GM21737 (cell line): ENCODE measurements at regions not wholly inside any gene's neighbourhood (a gene's known extent, or its start where the extent isn't known, plus 50 kb on each side); places are given as distances from the start of the nearest gene placed in this dataset.

Experiments
- ATAC-seq: cut with Tn5 transposase; IDR thresholded peaks from one replicate; pipeline ENCODE4 v1.9.1; 2021; ENCODE audit warnings: mild to moderate bottlenecking, moderate library complexity; ENCODE audit not compliant: unreplicated experiment

DNA sequence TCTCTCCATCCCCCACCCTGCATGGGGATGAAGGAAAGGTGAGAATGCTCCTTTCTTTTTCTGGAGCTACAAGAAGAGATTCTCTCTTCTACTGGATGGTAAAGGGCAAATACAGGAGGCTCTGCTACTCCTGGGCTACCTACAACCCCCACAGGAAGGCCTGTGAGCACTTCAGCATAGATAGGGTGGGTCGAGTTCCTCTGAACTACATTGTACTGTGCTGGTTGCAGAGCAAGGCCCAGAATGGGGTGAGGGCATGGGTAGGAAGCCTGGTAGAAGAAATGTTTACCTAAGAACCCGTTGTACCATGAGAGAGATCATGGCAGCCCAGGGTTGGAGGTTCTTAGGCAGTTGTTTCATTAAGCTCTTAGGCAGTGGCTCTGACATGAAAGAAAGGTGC, 510.4 kb downstream of the MID1IP1 start:
- ATAC-seq = no peak

DNA sequence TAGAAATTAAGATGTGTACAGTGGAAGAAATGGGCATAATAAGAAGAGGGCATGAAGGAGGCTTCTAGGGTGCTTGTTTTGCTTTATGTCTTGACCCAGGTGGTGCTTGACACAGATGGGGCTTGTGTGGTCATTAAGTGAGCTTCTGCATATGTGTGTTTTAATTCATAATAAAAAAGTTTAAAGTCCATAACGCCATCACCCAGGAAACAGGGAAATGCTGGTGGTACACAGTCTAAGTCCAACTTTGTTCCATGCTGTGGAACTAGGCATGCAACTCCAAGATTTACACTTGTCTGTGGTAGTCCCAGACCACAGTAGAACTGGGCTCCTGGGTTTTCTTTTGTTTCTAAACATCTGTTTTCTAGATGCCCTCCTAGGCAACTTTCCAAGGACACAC, 511.9 kb downstream of the MID1IP1 start:
- ATAC-seq = no peak

DNA sequence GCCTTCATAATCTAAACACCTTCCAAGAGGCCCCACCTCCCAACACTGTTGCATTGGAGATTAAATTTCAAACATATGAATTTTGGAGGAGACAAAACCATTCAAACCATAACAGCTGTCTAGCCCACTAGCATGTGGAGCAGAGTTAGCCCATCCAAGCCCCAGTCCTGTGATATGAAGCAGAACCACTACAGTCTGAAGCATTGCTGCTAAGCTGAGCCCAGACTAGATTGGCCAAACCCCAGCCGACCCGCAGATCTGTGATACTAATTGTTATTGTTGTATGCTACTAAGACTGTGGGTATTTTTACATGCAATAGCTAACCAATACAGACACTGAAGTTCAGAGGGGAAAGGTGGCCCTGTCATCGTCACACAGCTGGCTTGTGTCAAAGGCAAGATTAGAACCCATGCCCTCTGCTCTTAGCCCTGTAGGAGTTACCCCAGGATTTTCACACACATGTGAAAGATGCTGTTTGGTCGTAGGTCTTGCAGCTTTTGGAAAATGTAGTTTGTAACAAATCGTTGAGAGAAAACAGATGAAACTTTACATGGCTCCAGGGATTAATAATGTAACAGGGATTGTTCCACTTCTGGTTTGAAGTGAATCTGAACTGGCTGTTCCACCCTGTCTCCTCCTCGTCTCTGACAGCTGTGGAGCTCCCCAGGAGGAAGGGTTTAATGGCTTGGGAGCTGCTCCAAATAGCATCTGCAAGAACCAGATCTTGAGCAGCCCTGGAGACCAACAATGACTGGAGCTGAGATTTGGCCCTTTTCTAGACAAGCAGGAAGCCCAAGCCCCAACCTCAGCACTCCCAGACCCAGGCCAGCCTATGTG, 517.5 kb downstream of the MID1IP1 start:
- no peak for ATAC-seq

DNA sequence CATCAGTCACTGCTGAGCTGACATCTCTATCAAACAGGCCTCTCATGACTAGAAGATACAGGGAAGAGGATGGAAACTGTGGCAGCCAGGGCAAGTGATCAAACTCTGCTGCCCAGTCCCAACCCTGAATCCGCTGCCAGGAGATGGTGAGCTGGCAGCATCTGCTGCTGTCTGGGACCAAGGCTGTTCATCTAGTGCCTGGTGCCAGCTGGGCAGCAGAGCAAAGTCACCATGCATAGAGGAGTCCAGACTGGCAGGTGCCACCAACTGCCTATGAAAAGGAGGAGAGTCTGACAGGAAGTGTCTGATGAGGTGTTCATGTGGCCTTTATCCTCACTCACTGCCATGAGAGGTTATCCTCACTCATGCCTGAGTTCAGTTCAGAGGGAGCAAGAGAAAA, 518.9 kb downstream of the MID1IP1 start:
- ATAC-seq = no peak

DNA sequence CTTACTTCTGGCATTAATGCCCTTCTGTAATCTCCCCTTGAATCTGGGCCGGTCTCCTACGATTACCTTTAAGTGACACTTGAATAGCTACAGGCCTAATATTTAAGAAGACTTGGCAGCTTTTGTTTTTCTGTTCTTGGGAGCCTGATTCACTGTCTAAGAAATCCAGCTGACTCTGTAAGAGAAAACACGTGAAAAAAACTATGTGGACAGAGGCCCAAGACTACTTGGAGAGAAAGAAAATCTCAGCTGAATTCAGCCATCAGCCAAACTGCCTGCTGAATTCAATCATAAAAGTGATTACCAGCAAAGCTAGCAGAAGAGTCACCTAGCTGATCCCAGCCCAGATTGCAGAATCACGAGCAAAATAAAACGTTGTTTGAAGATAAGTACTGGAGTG, 521.2 kb downstream of the MID1IP1 start:
- ATAC-seq = no peak

DNA sequence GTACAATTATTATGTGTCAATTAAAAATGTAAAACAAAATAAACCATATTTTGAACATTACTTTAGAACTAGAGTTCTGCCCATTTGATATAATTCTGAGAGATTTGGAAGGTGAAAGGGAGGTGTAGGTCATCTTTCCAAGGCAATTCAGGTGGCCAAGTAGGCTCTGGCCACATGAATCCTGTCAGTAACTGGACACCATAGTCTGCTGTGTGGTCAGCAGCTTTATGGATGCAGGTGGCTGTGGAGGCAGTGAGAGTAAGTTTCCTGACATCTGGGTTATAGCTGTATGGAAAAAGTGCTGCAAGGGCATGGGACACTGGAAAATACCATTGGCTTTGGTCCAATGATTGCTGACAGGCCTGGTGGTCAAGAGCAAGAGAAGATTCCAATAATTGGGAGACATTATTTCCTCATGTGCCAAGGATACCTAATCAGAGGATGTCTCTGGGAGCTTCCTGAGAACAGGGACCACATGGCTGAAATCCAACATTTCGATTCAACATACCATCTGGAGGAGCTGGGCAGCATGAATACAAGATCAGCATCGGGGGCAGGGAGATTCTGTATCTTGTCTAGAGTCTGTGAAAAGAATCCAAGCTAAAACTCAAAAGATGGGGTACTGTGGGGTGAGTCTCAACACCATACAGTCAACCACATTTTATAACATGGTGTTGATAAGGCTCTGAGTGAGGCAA, 523.1 kb downstream of the MID1IP1 start:
- ATAC-seq = no peak

DNA sequence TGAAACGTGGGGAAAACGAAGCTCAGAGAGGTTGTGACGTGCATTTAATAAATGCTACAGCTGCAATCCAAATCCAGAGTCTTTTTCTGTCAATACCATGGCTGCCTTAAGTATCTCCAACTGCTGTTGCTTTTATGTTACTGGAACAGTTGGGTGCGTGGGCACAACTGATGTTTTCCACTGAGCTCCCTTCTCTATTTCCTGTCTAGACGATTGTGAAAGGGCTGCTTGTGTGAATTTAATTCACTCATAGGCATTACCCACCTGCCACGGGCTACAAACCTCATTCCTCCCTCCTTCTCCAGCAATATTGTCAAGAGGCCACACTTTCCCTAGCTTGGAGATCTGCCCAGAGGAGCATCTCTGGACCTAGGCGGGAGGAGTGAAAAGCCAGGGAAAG, 526.0 kb downstream of the MID1IP1 start:
- no peak for ATAC-seq

DNA sequence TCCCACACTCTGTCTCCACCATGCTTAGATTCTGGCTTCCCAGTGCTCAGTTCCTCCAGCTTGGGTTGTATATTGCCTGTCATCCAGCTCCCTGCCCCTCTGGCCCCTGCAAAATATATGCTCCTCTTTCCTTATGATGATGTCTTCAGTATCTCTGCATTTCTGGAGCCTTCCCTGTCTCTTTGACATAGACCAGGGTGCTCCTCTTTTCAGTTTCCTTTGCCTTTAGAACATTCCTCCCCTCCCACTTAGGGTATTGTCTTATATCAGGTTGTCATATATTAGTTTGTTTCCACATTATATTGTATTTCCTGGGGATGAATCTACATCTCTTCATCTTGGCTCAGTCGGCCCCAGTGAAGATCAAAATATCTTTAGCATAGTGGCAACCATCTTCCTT, 526.4 kb downstream of the MID1IP1 start:
- ATAC-seq = no peak

DNA sequence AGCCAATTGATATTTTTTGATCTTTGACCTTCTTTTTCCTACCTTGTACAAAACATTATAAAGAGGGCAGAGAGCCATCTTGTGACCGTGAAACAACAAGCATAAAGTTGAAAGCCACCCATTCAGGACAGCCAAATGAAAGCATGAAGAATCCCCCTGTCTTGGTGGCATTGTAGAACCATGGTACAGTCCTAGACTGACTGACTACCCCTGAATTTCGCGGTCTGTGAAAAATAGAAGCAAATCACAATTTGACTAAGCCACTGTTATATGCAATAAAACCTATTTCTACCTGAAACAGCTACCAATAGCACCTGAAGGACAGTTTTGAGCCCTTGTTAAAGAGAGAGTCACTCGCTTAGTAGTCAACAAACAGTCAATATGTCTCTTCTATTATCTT, 527.4 kb downstream of the MID1IP1 start:
- ATAC-seq = no peak

DNA sequence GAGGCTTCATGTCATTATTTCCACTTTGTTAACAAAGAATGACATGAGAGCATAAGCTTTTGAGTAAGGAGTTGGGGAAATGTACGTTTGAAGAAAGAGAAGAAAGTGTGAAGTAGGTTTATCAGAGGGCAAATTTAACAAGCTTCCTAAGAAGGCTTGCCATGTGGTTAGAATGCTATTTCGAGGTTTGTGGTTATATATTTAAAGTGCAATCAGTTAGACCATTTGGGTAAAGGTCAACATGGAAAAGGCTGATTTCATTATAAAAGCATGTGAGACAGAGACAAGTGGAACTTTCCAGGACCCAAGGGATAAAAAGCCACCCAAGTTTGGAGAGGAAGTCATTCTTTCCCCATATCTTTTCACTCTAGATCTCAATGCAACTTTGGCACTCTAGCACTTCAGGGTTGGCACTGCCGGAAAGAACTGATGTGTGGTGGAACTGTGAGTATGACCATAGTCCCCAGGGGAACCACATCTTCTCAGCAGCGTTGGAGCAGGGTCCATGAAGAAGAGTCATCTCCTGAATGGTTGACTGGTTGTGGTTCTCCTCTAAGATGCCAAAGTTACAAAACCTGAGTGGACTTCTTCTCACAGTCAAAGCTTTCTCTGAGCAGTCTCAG, 529.9 kb downstream of the MID1IP1 start:
- ATAC-seq = no peak

DNA sequence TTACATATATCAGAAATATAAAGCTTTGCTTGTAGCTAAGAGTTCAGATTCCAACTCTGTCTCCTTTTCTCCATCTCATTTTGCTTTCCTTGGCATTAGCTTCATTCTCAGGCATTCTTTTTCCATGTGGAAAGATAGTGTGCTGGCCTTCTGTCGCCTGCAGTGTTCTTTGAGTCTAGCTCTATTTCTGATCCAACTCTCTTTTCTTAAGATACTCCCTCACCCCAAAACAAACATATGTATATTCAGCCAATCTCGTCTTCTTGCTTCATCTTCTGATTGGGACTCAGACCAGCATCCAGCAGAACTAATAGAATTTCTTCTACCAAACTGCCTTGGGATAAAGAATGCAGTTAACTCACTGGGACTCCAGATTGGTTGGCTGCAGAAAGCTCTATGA, 532.2 kb downstream of the MID1IP1 start:
- ATAC-seq = no peak

DNA sequence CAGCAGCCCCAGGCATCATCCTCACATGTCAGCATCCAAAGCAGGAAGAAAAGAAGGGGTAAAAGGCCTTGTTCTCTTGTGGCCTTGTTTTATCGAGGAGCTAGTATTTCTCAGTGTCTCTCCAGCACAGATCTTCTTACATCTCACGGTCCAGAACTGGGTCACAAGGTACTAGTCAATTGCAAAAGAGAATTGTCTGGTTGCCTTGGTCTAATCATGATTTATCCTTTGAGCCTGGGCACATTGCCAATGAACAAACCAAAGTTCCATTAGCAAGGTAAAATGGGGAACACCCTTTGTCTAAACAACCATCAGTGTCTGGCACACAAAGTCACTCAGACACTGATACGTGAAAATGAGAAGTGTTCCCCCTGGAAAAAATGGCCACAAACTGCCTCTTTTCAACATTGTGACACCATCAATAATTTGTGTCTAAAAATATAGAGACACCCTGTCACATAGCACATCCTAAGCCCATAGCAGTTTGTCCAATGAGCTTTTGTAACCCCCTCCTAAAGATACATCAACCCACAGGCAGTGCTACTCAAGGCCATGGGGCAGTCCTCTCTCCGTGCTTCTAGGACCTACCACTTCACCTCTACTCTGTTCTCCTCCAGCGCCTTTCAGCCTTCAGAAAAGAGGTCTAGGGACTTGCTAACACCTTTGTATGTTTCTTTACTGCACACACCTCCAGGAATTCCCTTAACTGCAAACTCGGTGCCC, 534.4 kb downstream of the MID1IP1 start:
- ATAC-seq = no peak

DNA sequence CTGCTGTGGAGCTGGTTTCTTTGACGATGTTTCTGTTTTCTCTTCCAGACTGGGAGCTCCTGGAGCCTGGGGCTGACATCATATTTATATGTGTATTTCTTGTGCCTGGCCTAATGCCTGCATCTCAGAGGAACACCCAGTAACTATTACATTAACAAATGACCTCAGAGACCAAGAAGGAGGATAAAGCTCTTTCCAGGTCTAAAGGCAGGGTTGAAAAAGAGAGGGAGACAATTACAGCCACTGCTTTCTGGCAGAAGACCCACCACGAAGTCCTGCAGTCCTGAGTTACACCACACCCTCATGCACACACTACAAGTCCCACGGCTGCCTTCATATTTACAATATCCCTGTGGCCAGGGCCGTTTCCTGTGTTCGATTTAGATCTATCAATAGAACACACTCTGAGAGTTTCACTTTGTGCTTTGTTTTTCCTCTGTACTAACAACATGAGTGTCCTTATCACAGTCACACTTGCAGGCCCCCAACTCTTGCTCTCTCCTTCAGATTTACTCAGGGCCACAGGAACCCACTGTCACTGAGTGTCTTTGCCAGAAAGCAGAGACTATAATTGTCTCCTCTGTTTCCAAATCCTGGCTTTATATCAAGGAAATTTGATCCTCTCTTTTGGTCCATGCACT, 535.5 kb downstream of the MID1IP1 start:
- no peak for ATAC-seq

DNA sequence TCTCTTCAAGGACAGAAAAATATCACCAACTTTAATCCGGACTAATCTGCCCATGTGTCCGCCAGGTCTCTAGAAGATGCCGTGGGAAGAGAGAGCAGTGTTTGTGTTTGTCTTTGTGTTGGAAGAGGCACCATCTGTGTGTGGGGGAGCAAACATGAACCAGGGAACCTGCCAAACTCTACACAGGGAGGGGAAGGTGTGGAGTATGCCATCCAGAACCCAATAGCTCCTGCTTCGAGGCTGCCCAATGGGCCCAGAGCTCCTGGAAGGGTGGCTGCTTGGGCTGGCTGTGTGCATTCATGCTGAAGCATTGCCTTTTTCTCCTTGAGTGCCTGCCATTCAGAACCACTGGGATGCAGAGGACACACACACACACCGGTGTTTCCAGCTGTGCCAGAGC, 536.2 kb downstream of the MID1IP1 start:
- ATAC-seq = no peak

DNA sequence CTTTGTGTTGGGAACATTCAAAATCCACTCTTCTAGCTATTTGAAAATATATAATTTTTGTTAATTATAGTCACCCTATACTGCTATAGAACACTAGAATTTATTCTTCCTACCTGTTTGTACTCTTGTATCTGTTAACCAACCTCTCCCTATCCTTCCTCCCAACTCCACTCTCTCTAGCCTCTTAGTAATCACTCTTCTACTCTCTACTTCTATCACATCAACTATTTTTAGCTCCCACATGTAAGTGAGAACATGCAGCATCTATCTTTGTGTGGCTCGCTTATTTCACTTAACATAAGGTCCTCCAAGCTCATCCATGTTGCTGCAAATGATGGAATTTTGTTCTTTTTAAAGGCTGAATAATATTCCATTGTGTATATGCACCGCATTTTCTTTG, 537.3 kb downstream of the MID1IP1 start:
- no peak for ATAC-seq

DNA sequence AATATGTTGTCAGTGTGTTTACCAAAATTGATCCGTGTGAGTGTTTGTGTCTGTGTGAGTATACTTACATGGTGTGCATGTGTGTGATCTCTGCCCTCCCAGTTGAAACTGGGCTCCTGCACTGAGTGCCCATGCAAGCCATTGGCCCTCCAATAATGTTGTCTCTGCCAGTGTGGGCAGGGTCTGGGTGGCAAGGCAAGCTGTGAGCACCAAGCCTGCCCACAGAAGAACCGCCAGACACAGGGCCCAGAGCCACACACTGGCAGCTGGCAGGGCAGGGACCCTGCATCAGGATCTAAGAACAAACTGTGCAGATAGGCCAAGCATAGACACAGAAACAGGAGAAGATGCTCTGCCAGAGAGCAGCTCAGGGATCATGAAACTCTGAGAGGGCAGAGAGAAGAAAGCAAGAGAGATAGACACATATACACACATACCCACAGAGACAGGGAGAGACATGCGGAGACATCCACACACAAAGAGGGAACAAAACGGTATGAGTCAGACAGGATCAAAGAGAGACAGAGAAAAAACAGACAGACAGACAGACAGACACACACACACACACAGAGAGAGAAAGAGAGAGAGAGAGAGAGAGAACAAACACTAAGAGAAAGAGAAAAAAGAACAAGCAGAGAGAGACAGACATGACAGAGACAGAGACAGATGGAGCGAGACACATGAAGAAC, 555.0 kb downstream of the MID1IP1 start:
- no peak for ATAC-seq

DNA sequence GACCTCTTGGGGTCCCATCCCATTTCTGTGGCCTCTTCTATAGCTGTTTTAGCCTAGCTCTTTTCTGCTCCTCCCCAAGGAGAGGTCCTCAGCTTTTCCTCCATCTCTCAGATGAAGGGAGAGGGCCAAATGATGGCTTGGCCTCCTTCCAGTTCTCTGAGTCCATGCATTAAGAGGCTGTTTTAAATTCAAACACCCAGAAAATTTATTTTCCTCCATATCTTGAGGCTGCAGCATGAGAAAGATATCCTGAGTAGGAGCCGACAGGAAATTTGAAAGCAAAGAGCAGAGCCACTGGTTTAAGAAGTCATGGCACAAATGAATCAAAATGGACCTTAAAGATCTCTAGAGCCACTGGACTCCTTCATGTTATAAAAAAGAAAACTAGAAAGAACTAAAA, 558.8 kb downstream of the MID1IP1 start:
- no peak for ATAC-seq

DNA sequence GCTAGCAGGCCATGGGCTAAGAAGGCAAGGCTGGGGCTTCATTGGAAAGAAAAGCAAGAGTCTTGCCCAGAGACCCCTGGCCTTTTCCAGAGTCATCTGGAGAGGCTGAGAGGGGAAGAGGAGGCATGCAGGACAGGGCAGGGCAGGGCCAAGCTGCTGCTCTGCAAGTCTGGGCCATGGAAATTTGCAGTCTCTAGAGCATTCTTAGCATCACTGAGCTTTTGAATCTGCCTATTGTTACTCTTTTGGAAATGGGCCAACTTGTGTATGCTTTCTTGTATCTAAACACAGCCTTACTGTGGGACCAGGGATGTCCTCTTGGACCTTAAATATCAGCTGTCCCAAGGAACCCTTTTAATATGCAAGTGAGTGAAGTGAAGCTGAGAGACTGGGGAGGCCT, 560.5 kb downstream of the MID1IP1 start:
- no peak for ATAC-seq

DNA sequence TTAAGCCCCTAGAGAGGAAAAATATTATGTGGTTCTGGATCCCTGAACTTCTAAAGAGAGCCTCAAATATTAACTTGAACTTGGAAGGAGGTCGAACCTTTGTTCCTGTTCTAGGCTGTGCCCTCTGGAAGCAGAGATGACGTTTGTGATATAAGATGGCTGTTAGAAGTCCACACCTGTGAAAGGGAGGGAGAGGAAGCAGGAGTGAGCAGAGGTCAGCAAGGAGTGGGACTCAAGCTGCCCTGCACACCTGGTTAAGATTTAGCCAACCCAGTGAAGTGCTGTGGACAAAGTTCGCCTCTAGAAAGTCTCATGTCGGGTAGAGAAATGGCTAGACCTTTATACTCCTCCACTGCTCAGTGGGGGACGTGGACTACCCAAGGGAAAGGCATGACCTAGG, 566.2 kb downstream of the MID1IP1 start:
- no peak for ATAC-seq

DNA sequence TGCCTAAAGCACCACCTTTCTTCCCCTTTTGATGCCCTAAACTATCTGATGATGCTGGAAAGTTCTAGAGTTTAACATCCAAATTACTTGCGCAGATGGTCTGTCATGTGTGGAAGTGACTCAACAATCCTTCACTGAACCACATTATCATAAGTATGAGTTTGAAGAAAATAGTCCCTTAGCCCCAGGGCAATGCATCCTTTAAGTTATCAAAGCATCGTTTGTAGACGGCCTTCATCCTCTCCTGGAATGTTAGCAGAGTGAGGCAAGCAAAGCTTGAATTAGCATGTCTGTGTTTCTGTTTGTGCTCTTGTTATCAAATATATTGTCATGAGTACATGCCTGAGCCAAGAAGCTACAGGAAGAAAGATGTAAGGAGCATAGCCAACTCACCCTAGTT, 570.9 kb downstream of the MID1IP1 start:
- no peak for ATAC-seq
